SK-N-DZ (cell line): ENCODE measurements at regions not wholly inside any gene's neighbourhood (a gene's known extent, or its start where the extent isn't known, plus 50 kb on each side); places are given as distances from the start of the nearest gene placed in this dataset.
A peak's percentile ranks its signal among the peaks of the same experiment; 100 is the strongest.
"Not testable (repeated sequence)": the region's sequence is repeated elsewhere in the genome, so short reads cannot be mapped to it uniquely, and the experiment has no call there.

ENCODE experiments used
- DNase-seq: peaks from one replicate; pipeline ENCODE4 v3.0.0-alpha.2; 2015; ENCODE audit warnings: low spot score

GRCh38 chr15:34528055-34528754 lies 55.2 kb downstream of the GOLGA8B start:
- DNase-seq: not testable (repeated sequence)

- DNase-seq: not testable (repeated sequence)
These were observed 55.8 kb downstream of the GOLGA8B start for GRCh38 chr15:34527641-34528040.

GRCh38 chr15:34523849-34524248 lies 59.6 kb downstream of the GOLGA8B start:
- DNase-seq: not testable (repeated sequence)

GRCh38 chr15:34522601-34523000 lies 60.9 kb downstream of the GOLGA8B start:
- DNase-seq: not testable (repeated sequence)

GRCh38 chr15:34521802-34522485 lies 61.5 kb downstream of the GOLGA8B start:
- DNase-seq: not testable (repeated sequence)

GRCh38 chr15:34520566-34520965 lies 62.9 kb downstream of the GOLGA8B start:
- DNase-seq: no peak

- DNase-seq: not testable (repeated sequence)
These were observed 63.4 kb downstream of the GOLGA8B start for GRCh38 chr15:34520010-34520409.

- peak; percentile 38 for DNase-seq
These were observed 69.2 kb downstream of the GOLGA8B start for GRCh38 chr15:34514251-34514670.

GRCh38 chr15:34512628-34513027 lies 70.8 kb downstream of the GOLGA8B start:
- DNase-seq: no peak

GRCh38 chr15:34501131-34501530 lies 63.5 kb upstream of the GOLGA8A start:
- DNase-seq: no peak

GRCh38 chr15:34496207-34496995 lies 58.8 kb upstream of the GOLGA8A start:
- DNase-seq: no peak

- not testable (repeated sequence) for DNase-seq
These were observed 58.1 kb upstream of the GOLGA8A start for GRCh38 chr15:34495707-34496106.

GRCh38 chr15:34494084-34494399 lies 56.4 kb upstream of the GOLGA8A start:
- DNase-seq: no peak

GRCh38 chr15:34493001-34493400 lies 55.4 kb upstream of the GOLGA8A start:
- no peak for DNase-seq

GRCh38 chr15:34491488-34491887 lies 53.9 kb upstream of the GOLGA8A start:
- DNase-seq: not testable (repeated sequence)

- DNase-seq: no peak
These were observed 53.0 kb upstream of the GOLGA8A start for GRCh38 chr15:34490417-34491193.

GRCh38 chr15:34488973-34489959 lies 51.7 kb upstream of the GOLGA8A start:
- DNase-seq: peak; percentile 71
